ENCODE measurements at regions not wholly inside any gene's neighbourhood (a gene's known extent, or its start where the extent isn't known, plus 50 kb on each side); places are given as distances from the start of the nearest gene placed in this dataset.

GRCh38 chr2:219906114-219907010 lies 278.9 kb downstream of the SLC4A3 start:
- no peak for DNase-seq

GRCh38 chr2:219907011-219907365 lies 279.6 kb downstream of the SLC4A3 start:
- no peak for DNase-seq

- DNase-seq, result no peak
Measured at GRCh38 chr2:219908538-219908937, 281.1 kb downstream of the SLC4A3 start.

GRCh38 chr2:219911541-219911940 lies 284.1 kb downstream of the SLC4A3 start:
- DNase-seq, result no peak

GRCh38 chr2:219912491-219912921 lies 285.1 kb downstream of the SLC4A3 start:
- no peak for DNase-seq

- DNase-seq, result no peak
Measured at GRCh38 chr2:219914577-219914976, 287.1 kb downstream of the SLC4A3 start.

GRCh38 chr2:219916281-219916680 lies 288.9 kb downstream of the SLC4A3 start:
- no peak for DNase-seq

GRCh38 chr2:219916726-219917440 lies 289.5 kb downstream of the SLC4A3 start:
- no peak for DNase-seq

GRCh38 chr2:219918254-219918653 lies 290.8 kb downstream of the SLC4A3 start:
- no peak for DNase-seq

GRCh38 chr2:219918944-219919343 lies 291.5 kb downstream of the SLC4A3 start:
- no peak for DNase-seq

- no peak for DNase-seq
Measured at GRCh38 chr2:219919506-219919905, 292.1 kb downstream of the SLC4A3 start.

GRCh38 chr2:219929835-219930234 lies 302.4 kb downstream of the SLC4A3 start:
- no peak for DNase-seq

GRCh38 chr2:219939647-219940046 lies 312.2 kb downstream of the SLC4A3 start:
- DNase-seq, result no peak

GRCh38 chr2:219944866-219945265 lies 317.4 kb downstream of the SLC4A3 start:
- DNase-seq, result no peak

GRCh38 chr2:219946021-219946420 lies 318.6 kb downstream of the SLC4A3 start:
- no peak for DNase-seq

GRCh38 chr2:219946529-219946928 lies 319.1 kb downstream of the SLC4A3 start:
- no peak for DNase-seq

GRCh38 chr2:219947575-219947974 lies 320.1 kb downstream of the SLC4A3 start:
- no peak for DNase-seq

GRCh38 chr2:219949053-219949452 lies 321.6 kb downstream of the SLC4A3 start:
- DNase-seq, result no peak

GRCh38 chr2:219951099-219951498 lies 323.7 kb downstream of the SLC4A3 start:
- no peak for DNase-seq

GRCh38 chr2:219954331-219954730 lies 326.9 kb downstream of the SLC4A3 start:
- no peak for DNase-seq

GRCh38 chr2:219957820-219958219 lies 330.4 kb downstream of the SLC4A3 start:
- no peak for DNase-seq

- no peak for DNase-seq
Measured at GRCh38 chr2:219958941-219959340, 331.5 kb downstream of the SLC4A3 start.

GRCh38 chr2:219959471-219959870 lies 332.0 kb downstream of the SLC4A3 start:
- no peak for DNase-seq

- no peak for DNase-seq
Measured at GRCh38 chr2:219961947-219962498, 334.6 kb downstream of the SLC4A3 start.

All from CD4-positive, alpha-beta T cell treated with Interleukin-17A for 1 hour (primary cell).